ENCODE measurements at regions not wholly inside any gene's neighbourhood (a gene's known extent, or its start where the extent isn't known, plus 50 kb on each side); places are given as distances from the start of the nearest gene placed in this dataset.
A peak's percentile ranks its signal among the peaks of the same experiment; 100 is the strongest.

DNA sequence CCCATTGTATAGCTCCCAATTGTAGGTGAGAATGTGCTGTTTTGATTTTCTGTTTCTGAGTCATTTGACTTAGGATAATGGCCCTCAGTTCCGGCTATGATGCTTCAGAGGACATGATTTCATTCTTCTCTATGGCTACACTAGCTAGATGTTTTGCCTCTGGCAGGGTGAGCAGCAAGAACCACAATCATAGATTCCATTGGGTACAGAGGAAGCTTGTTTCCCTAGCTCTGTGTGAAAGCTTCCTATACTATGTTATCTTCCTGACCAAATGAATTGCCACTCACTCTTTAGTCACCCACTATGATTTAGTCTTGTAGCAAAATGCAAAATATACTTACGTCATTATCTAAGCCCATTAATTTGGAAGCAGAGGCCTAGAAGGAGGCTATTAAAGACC lies 616.3 kb downstream of the PLA2G4A start:
- DNase-seq, result no peak

- DNase-seq, result no peak
Observed at GRCh38 chr1:187451238-187451637, 622.5 kb downstream of the PLA2G4A start.

- no peak for DNase-seq
Observed at GRCh38 chr1:187454010-187454409, 625.3 kb downstream of the PLA2G4A start.

DNA sequence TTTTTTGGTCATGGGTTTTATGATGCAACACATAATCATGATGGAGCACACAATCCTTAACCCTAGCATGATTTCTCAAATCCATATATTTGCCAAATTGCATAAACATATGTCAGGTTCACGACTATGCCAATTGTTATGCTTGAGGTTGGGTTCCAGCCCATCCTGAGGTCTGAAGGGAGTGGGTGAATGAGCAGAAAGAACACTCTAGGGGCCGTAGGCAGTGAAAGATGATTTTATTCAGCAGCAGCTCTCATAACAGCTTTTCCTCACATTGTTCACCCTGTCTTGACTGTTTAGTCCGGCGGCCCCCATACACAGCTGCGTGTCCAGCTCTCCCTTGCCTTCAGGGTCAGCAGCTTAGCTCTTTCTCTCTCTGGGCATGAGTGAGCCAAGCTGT lies 627.7 kb downstream of the PLA2G4A start:
- no peak for DNase-seq

DNA sequence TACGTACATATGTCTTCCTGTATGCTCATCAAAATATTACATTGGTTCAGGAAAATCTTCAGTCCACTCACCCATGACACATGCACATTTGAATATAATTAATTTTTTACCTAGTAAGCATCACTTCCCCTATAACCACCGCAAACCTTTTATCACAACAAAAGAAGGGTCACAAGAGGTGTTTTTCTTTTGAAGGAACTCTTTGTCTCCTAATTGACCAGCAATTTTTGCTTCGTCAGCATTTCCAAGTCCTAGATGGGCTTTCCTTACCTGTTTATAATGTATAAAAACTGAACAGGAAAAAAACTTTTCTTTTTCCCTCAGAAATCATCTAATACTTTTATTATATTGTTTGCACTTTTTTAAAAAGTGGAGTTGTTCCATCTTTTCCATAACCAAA lies 631.3 kb downstream of the PLA2G4A start:
- DNase-seq, result no peak

DNA sequence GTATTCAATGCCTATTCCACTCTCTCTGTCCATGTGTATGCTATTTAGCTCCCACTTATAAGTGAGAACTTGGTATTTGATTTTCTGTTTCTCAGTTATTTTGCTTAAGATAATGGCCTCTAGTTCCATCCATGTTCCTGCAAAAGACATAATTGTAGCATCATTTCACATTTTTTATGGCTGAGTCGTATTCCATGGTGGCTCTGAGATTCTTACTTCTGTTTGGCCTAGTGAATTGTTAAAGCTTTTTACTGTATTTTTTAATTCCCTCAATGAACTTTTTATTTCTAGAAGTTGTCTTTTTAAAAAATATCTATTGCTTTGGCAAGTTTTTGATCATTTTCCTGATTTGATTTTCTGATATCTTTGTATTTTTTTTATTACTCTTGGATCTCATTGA lies 635.6 kb downstream of the PLA2G4A start:
- no peak for DNase-seq

- no peak for DNase-seq
Observed at GRCh38 chr1:187465441-187465840, 636.7 kb downstream of the PLA2G4A start.

DNA sequence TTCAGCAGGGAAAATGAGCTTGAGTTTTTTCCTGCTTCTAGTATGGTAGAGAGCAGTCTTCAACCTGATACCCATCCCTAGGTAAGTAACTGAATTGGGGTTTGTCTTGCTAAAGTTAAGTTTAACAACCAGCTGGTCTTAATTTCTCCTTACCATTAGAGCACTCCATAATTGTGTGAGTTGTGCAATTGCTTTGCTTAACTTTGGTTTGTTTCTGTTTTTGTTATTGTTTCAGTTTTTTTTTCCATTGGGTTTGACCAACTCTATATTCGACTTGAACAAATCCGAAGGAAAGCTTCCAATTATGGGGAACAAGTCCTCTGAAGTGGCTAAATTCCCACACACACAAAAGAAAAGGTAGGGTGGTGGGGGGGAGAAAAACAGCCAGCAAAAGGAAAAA lies 641.1 kb downstream of the PLA2G4A start:
- DNase-seq, result no peak

DNA sequence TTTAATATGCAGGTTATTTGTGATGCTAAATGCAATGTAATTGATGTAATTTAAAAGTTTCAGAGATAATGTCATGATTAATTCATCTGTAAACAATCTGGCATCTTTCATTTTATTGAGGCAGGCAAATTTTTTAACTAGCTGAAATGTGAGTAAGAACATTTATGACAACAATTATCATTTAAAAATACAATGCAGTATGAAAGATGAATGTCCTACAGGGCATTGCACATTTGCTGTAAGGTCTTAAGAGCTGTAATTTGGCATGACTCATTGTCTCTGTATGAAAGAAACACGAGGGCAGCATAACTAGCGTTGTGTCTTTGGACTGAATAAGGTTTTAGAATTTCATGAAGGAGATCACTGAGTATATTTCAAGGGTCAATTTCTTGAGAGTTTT lies 642.8 kb downstream of the PLA2G4A start:
- DNase-seq, result no peak

DNA sequence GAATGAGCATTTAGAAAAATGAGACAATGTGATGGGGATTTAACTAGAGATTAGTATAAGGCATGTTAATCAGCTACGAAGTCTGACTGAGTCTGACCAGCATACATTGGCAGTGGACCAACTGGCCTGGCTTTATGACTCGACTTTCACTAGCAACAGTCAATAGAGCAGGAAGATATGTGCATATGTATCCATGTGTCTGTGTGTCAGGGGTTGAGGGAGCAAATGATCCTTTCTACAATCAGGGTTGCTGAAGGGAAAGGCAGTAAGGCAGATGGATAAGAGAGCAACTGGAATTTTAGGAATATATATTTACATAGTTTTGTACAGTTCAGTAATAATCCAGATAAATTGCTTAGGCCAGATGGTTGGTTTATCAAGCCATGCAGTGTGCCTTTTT lies 645.6 kb downstream of the PLA2G4A start:
- peak in 1 of 2 experiments; percentile 22 for DNase-seq

- DNase-seq, result peak in 1 of 2 experiments; percentile 61
Observed at GRCh38 chr1:187476671-187477070, 647.9 kb downstream of the PLA2G4A start.

- peak in 1 of 2 experiments; percentile 66 for DNase-seq
Observed at GRCh38 chr1:187477103-187477502, 648.4 kb downstream of the PLA2G4A start.

GRCh38 chr1:187477535-187477934 lies 648.8 kb downstream of the PLA2G4A start:
- DNase-seq, result peak; percentile 76 to 85

GRCh38 chr1:187481581-187482148 lies 652.9 kb downstream of the PLA2G4A start:
- no peak for DNase-seq

DNA sequence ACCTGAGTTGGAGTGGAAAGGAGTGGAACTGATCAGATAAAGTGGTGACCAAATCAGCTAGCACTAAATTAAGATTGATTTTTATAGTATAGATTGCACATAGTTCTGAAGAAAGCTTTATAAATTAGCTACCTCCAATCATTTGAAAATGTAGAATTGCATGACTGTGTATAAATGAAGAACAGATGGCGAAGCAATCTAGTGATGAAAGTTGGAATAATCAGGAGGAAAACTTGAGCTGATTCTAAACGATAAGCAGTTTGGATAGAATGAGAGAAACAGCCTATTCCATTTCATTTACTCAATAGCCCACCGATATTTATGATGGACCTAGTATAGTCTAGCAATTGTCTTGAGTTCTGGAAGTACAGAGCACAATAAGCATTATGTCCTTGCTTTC lies 661.5 kb downstream of the PLA2G4A start:
- no peak for DNase-seq

- DNase-seq, result no peak
Observed at GRCh38 chr1:187491082-187491720, 662.5 kb downstream of the PLA2G4A start.

GRCh38 chr1:187498028-187498427 lies 669.3 kb downstream of the PLA2G4A start:
- no peak for DNase-seq

DNA sequence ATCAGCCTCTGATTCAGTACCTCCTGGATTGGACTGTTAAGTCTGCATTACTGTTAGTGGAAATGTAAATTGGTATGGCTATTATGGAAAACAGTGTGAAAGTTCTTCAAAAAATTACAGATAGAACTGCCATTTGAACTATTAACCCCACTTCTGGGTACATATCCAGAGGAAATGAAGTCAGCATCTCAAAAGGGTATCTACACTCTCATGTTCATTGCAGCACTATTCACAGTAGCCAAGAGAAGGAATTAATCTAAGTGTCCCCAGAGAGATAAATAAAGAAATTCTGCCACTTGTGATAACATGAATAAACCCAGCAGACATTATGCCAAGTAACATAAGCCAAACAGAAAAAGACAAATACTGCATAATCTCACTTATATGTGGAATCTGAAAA lies 676.0 kb downstream of the PLA2G4A start:
- DNase-seq, result no peak

DNA sequence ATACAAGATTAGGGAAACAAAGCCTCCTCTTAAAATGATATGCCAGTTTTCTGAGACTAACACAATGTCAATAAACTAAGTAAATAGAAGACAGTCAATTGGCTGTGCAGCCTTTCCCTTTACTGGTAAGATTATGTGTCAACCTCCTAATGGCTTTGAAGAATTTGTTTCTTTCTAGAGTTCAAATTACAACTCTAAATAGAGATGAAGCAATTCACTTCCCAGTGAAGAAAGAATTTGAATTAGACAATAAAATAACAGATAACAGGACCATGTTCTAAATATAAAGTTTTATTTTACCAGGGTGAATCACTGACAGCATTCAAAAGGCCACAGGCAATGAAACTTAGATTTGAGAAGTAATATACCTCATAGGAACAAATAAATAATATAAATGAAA lies 680.3 kb downstream of the PLA2G4A start:
- peak; percentile 61 to 72 for DNase-seq

DNA sequence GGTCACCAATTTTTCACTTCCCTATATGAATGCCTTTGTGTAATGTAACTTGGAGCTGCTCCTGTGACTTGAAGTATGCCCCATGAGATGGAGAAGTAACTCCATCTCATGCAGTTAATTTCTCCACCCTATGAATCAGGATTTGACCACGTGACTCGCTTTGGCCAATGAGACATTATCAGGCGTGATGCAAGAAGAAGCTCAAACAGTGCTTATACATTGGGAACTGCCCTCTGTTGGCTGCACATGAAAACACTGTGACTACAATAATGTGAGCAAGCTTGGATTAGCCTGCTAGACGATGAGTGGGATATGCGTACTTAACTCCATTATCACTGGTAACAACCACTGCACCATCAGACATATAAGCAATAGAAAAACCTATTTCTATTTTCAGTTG lies 684.4 kb downstream of the PLA2G4A start:
- DNase-seq, result no peak

DNA sequence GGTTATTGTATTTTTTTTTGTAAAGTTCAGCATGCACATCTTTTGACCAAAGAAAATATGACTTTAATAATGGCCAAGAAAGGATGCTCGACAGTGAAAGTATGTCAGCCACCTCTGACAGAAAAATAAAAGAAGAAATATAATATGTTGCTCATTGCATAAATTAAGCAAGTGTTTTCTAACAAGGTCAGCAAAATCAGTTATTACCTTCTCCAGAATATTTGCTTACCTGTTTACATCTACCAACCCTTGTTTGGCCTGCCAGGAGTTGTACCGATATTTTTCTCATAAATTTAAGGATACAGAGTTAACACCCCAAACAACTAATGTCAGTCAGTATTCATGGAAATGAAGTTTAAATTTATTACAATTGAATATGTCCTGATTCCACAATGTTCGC lies 685.4 kb downstream of the PLA2G4A start:
- DNase-seq, result no peak

DNA sequence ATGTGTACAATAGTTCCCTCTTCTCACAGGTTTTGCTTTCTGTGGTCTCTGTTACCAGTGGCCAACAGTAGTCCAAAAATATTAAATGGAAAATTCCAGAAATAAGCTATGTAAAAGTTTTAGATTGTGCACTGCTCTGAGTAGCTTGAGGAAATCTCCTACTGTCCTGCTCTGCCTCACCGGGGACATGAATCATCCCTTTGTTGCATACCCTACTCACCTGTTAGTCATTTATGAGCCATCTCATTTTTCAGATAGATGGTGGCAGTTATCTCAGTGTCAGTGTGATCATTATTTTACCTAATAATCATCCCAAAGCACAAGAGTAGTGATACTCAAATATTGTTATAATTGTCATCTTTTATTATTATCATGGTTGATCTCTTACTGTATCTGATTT lies 688.1 kb downstream of the PLA2G4A start:
- DNase-seq, result no peak

- peak in 1 of 2 experiments; percentile 51 for DNase-seq
Observed at GRCh38 chr1:187517546-187517945, 688.8 kb downstream of the PLA2G4A start.

DNA sequence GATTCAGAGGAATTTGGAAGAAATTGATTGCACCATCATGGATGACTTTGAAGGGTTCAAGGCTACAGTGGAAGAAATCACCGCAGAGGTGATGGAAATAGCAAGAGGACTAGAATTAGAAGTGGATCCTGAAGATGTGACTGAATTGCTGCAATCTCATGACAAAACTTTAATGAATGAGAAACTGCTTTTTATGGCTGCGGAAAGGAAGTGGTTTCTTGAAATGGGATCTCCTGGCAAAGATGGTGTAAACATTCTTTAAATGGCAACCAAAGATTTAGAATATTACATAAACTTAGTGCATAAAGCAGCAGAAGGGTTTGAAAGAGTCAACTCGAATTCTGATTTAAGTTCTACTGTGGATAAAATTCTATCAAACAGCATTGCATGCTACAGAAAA lies 698.6 kb downstream of the PLA2G4A start:
- DNase-seq, result no peak

DNA sequence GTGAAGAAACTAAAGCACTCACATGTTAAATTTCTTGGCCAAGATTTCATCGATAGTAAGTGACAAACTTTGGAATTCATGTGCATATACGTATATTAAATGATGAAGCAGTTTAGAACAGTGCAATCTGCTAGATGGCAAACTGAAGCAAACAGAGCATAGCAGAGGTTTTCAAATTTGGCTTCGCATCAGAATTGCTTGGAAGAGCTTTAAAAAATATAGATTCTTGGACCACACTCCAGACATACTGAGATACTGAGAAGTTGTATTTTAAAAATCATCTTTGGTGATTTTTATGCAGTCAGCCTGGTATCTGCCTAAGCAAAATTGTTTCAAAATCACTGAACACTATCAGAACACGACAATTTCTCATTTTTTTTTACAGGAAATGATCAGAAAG lies 709.2 kb downstream of the PLA2G4A start:
- DNase-seq, result no peak
